ENCODE measurements at regions not wholly inside any gene's neighbourhood (a gene's known extent, or its start where the extent isn't known, plus 50 kb on each side); places are given as distances from the start of the nearest gene placed in this dataset.

DNA sequence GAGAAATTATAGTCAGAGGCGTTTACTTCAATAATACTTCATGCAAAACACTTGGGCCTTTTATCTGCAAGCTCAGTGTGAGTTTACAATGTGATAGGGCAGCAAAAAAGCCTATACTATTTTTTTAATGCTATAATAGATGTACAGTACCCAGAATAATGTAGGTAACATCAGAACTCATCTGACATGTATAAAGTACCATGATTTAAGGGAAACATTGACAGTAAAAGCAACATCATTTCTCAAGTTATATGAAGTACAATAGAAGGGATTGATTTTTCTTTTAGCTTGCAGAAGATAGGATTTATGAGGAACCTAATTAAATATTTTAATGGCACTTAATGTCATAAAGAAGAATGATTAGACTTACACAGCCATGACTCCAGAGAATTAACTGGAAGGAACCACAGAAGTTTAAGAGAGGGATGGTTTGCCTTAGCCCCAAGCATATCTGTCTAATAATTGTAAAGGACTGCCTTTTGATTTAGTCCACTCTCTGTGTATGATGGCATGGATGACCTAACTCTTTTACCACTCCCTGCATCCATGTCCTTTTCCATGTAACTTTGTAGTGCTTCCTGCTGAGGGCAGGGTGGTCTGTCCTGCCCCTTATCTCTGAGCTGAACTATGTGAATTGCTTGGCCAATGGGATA is 55.9 kb upstream of the MIS18BP1 start:
- no peak for ATAC-seq
- no peak for DNase-seq (ENCODE audit: missing footprints)
- intact Hi-C loops (cut with DNase I) = no loop called here

Data from Right ventricle myocardium inferior (tissue), 1 donor.